ENCODE measurements at regions not wholly inside any gene's neighbourhood (a gene's known extent, or its start where the extent isn't known, plus 50 kb on each side); places are given as distances from the start of the nearest gene placed in this dataset.
"Not testable (repeated sequence)": the region's sequence is repeated elsewhere in the genome, so short reads cannot be mapped to it uniquely, and the experiment has no call there.

DNA sequence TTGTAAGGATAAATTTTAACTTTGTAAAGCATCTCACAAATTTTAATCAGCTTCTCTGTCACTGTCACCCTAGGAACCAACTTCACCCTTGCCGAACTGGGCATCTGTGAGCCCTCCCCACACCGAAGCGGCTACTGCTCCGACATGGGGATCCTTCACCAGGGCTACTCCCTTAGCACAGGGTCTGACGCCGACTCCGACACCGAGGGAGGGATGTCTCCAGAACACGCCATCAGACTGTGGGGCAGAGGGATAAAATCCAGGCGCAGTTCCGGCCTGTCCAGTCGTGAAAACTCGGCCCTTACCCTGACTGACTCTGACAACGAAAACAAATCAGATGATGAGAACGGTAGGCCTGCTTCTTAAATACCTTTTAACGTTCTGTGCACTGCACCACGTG lies 916.3 kb upstream of the WWC1 start:
- H3K27me3 ChIP-seq (ENCODE audit: insufficient read depth, poor library complexity, severe bottlenecking), result peaks cover 37% of the 10 kb centered on the region
- ATAC-seq (ENCODE audit: low read depth) (no peak), DNase-seq (ENCODE audit: low spot score) (no peak)
- no peak overlapping the region for H3K27ac ChIP-seq (ENCODE audit: poor library complexity, severe bottlenecking)
- H3K36me3 ChIP-seq (ENCODE audit: low read depth), result no peaks in the 10 kb centered on the region
- TF ChIP-seq, protein P1, sequence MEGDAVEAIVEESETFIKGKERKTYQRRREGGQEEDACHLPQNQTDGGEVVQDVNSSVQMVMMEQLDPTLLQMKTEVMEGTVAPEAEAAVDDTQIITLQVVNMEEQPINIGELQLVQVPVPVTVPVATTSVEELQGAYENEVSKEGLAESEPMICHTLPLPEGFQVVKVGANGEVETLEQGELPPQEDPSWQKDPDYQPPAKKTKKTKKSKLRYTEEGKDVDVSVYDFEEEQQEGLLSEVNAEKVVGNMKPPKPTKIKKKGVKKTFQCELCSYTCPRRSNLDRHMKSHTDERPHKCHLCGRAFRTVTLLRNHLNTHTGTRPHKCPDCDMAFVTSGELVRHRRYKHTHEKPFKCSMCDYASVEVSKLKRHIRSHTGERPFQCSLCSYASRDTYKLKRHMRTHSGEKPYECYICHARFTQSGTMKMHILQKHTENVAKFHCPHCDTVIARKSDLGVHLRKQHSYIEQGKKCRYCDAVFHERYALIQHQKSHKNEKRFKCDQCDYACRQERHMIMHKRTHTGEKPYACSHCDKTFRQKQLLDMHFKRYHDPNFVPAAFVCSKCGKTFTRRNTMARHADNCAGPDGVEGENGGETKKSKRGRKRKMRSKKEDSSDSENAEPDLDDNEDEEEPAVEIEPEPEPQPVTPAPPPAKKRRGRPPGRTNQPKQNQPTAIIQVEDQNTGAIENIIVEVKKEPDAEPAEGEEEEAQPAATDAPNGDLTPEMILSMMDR (IDR thresholded peaks at IDR 0.05; ENCODE audit: poor library complexity, severe bottlenecking), result no peak
- H3K9me3 ChIP-seq (ENCODE audit: severe bottlenecking), result no peaks in the 10 kb centered on the region
- no peak overlapping the region for H3K4me3 ChIP-seq (ENCODE audit: severe bottlenecking)
- no peaks in the 10 kb centered on the region for H3K4me1 ChIP-seq (ENCODE audit: insufficient read depth, poor library complexity, severe bottlenecking)

DNA sequence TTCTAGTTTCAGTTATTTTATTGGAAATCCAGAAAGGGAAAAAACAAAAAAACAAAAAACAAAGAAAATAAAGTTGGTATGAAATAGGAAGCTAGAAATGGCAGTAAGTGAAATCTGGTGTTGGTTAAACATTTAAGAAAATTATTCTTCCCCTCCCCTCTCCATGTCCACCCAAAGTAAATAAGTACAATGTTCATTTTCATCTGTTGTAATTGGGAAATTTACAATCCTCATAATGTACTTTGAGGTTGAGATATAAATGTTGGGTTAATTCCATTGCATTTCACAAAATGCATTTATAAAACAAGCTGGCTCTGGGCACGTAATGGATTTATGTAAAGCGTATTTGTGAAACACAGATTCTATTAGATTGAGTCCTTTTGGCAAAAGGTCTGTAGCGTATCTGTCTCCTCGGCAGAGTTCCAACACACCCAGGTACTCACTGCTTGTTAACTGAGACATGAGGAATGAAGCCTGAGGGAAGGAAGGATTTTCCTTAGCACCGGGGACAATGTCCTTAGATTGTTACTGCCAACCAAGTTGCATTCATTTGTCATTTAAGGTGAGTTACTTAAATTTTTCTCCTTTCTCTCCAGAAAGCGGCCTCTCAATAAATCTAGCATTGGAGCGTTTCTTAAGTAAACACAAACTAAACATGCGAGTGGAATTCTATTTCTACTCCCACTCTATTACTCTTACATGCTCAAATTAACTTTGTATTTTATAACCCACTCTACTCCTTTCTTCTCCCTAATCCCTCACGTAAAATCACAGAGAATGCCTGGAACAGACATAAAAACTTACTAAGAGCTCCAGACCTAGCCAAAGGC lies 912.3 kb upstream of the WWC1 start:
- H3K36me3 ChIP-seq (ENCODE audit: low read depth), result no peaks in the 10 kb centered on the region
- H3K9me3 ChIP-seq (ENCODE audit: severe bottlenecking), result no peaks in the 10 kb centered on the region
- no peak overlapping the region for H3K4me3 ChIP-seq (ENCODE audit: severe bottlenecking)
- no peaks in the 10 kb centered on the region for H3K4me1 ChIP-seq (ENCODE audit: insufficient read depth, poor library complexity, severe bottlenecking)
- no peak overlapping the region for H3K27ac ChIP-seq (ENCODE audit: poor library complexity, severe bottlenecking)
- TF ChIP-seq, protein P1 (IDR thresholded peaks at IDR 0.05; ENCODE audit: poor library complexity, severe bottlenecking), result no peak
- DNase-seq (ENCODE audit: low spot score), result no peak
- H3K27me3 ChIP-seq (ENCODE audit: insufficient read depth, poor library complexity, severe bottlenecking), result peaks cover 63% of the 10 kb centered on the region
- ATAC-seq (ENCODE audit: low read depth), result no peak

DNA sequence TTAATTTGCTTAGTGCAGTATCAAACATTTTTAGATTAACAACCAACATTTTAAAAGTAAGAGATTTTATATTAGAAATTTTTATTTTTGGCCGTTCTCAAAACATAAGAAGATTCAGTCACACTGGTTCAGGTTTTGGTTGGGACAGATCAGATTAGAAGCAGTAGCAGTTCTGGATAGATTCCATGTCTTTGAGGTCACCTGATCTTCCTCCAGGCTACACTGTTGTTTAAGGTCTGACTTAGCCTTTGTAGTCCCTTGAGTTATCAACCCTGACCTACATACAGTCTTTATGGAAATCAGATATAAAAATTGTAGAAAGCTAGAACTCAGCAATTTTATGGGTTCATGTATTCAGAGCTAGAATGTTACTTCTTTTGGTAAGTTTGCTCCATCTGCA lies 910.0 kb upstream of the WWC1 start:
- no peaks in the 10 kb centered on the region for H3K36me3 ChIP-seq (ENCODE audit: low read depth)
- H3K9me3 ChIP-seq (ENCODE audit: severe bottlenecking), result no peaks in the 10 kb centered on the region
- H3K4me3 ChIP-seq (ENCODE audit: severe bottlenecking), result no peak overlapping the region
- DNase-seq (ENCODE audit: low spot score) (no peak), ATAC-seq (ENCODE audit: low read depth) (no peak)
- H3K27ac ChIP-seq (ENCODE audit: poor library complexity, severe bottlenecking), result no peak overlapping the region
- H3K27me3 ChIP-seq (ENCODE audit: insufficient read depth, poor library complexity, severe bottlenecking), result peaks cover 57% of the 10 kb centered on the region
- TF ChIP-seq, protein P1 (IDR thresholded peaks at IDR 0.05; ENCODE audit: poor library complexity, severe bottlenecking), result no peak
- H3K4me1 ChIP-seq (ENCODE audit: insufficient read depth, poor library complexity, severe bottlenecking), result no peaks in the 10 kb centered on the region

DNA sequence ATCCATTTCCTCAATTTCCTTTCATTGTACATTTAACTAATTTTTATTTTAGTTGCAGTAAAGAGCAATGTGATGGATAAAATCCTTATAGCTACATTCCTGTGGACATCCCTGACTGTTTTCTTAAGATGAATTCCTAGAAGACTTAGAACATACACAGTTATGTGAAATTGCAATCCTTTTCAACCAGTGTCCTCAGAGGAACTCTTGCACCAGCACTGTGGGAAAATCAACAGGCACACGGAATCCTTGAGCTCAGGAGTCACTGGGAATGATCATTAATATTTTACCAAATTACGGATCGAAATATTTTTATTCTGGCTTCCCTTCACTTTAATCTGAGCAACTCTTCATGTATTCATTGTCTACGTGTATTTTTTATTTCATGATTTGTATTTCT lies 901.9 kb upstream of the WWC1 start:
- no peaks in the 10 kb centered on the region for H3K4me1 ChIP-seq (ENCODE audit: insufficient read depth, poor library complexity, severe bottlenecking)
- TF ChIP-seq, protein P1 (IDR thresholded peaks at IDR 0.05; ENCODE audit: poor library complexity, severe bottlenecking), result no peak
- H3K27me3 ChIP-seq (ENCODE audit: insufficient read depth, poor library complexity, severe bottlenecking), result peaks cover 9% of the 10 kb centered on the region
- H3K4me3 ChIP-seq (ENCODE audit: severe bottlenecking), result no peak overlapping the region
- ATAC-seq (ENCODE audit: low read depth) (no peak), DNase-seq (ENCODE audit: low spot score) (no peak)
- H3K9me3 ChIP-seq (ENCODE audit: severe bottlenecking), result no peaks in the 10 kb centered on the region
- H3K36me3 ChIP-seq (ENCODE audit: low read depth), result no peaks in the 10 kb centered on the region
- no peak overlapping the region for H3K27ac ChIP-seq (ENCODE audit: poor library complexity, severe bottlenecking)

DNA sequence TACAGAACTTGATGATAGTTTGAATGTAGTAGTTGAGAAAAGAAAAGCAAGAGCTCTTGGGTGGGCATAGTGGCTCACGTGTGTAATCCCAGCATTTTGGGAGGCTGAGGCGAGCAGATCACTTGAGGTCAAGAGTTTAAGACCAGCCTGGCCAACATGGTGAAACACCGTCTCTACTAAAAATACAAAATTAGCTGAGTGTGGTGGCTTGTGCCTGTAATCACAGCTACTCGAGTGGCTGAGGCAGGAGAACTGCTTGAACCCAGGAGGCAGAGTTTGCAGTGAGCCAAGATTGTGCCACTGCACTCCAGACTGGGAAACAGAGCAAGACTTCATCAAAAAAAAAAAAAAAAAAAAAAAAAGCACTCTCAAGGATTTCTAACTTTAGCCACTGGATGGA lies 900.2 kb upstream of the WWC1 start:
- not testable (repeated sequence) for H3K27ac ChIP-seq (ENCODE audit: poor library complexity, severe bottlenecking); ATAC-seq (ENCODE audit: low read depth); H3K4me1 ChIP-seq (ENCODE audit: insufficient read depth, poor library complexity, severe bottlenecking); H3K36me3 ChIP-seq (ENCODE audit: low read depth); H3K9me3 ChIP-seq (ENCODE audit: severe bottlenecking); H3K27me3 ChIP-seq (ENCODE audit: insufficient read depth, poor library complexity, severe bottlenecking); H3K4me3 ChIP-seq (ENCODE audit: severe bottlenecking); DNase-seq (ENCODE audit: low spot score)
